Karpas-422 (cell line): ENCODE measurements at regions not wholly inside any gene's neighbourhood (a gene's known extent, or its start where the extent isn't known, plus 50 kb on each side); places are given as distances from the start of the nearest gene placed in this dataset.

Experiments used
- DNase-seq: peaks from one replicate; pipeline ENCODE4 v3.0.0-alpha.2; 2015
- H2AFZ ChIP-seq: fragments of 200-600 bp; sonication (generic); 2 replicates; pipeline ENCODE4 v1.6.1; 2014; ENCODE audit warnings: antibody characterized with exemption, low read length, mixed read lengths
- H3K27ac ChIP-seq: fragments of 200-600 bp; sonication (generic); 2 replicates; pipeline ENCODE4 v1.5.1; 2014; ENCODE audit warnings: mild to moderate bottlenecking, low read length, moderate library complexity
- H3K27me3 ChIP-seq: fragments of 200-600 bp; sonication (generic); 2 replicates; pipeline ENCODE4 v1.6.1; 2014; ENCODE audit warnings: low read length, mixed read lengths
- H3K36me3 ChIP-seq: fragments of 200-600 bp; sonication (generic); 2 replicates; pipeline ENCODE4 v1.6.1; 2014; ENCODE audit warnings: low read length, mixed read lengths; ENCODE audit not compliant: insufficient read depth
- H3K4me1 ChIP-seq: fragments of 200-600 bp; sonication (generic); 2 replicates; pipeline ENCODE4 v1.6.1; 2014; ENCODE audit warnings: mild to moderate bottlenecking, low read length, mixed read lengths
- H3K4me2 ChIP-seq: fragments of 200-600 bp; sonication (generic); 2 replicates; pipeline ENCODE4 v1.6.1; 2014; ENCODE audit warnings: low read length, low read depth, mild to moderate bottlenecking; ENCODE audit not compliant: poor library complexity, severe bottlenecking
- H3K4me3 ChIP-seq: fragments of 200-600 bp; sonication (generic); 2 replicates; pipeline ENCODE4 v1.5.1; 2014; ENCODE audit warnings: mild to moderate bottlenecking, antibody characterized with exemption, low read length, mixed read lengths
- H3K79me2 ChIP-seq: fragments of 200-600 bp; sonication (generic); 2 replicates; pipeline ENCODE4 v1.6.1; 2014; ENCODE audit warnings: mild to moderate bottlenecking, low read length, mixed read lengths
- H3K9ac ChIP-seq: fragments of 200-600 bp; sonication (generic); 2 replicates; pipeline ENCODE4 v1.6.0; 2014; ENCODE audit warnings: low read length
- H3K9me2 ChIP-seq: fragments of 200-600 bp; sonication (generic), shearing (Covaris generic); replicated peaks from 2 replicates; pipeline ENCODE4 v1.6.0; 2014; ENCODE audit warnings: mild to moderate bottlenecking, low read length, moderate library complexity; ENCODE audit not compliant: insufficient read depth
- H3K9me3 ChIP-seq: fragments of 300-700, 200-600 bp; sonication (generic); 2 replicates; pipeline ENCODE4 v1.6.1; 2014; ENCODE audit warnings: low read length, mixed read lengths
- H4K20me1 ChIP-seq: fragments of 200-600 bp; sonication (generic); 2 replicates; pipeline ENCODE4 v1.6.1; 2014; ENCODE audit warnings: mild to moderate bottlenecking, antibody characterized with exemption, low read length, low read depth; ENCODE audit not compliant: insufficient read depth

DNA sequence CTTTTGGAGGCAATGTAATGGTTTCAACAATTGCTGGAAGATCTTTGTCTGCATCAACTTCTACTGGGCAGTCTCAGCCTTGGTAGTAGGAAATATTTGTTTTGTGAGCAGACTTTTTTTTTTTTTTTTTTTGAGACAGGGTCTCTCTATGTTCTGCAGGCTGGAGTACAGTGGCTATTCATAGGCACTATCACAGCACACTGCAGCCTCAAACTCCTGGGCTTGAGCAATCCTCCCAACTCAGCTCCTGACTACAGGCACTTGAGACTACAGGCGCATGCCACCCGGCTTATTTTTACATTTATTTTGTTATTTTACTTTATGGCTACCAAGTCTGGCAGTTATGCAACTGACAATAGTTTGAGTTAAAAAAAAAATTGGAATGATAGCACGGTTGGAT, 187.3 kb downstream of the SNX18 start:
- H3K27me3 ChIP-seq: no peaks in the 10 kb centered on the region
- H3K27ac ChIP-seq: no peak overlapping the region
- no peaks in the 10 kb centered on the region for H3K36me3 ChIP-seq
- no peak overlapping the region for H3K9ac ChIP-seq
- no peak overlapping the region for H3K4me3 ChIP-seq
- H3K9me3 ChIP-seq: no peaks in the 10 kb centered on the region
- H3K79me2 ChIP-seq: no peaks in the 10 kb centered on the region
- H3K4me1 ChIP-seq: no peaks in the 10 kb centered on the region
- H4K20me1 ChIP-seq: no peaks in the 10 kb centered on the region
- H3K4me2 ChIP-seq: no peak overlapping the region
- H3K9me2 ChIP-seq: no peaks in the 10 kb centered on the region
- DNase-seq: no peak
- H2AFZ ChIP-seq: no peak overlapping the region

DNA sequence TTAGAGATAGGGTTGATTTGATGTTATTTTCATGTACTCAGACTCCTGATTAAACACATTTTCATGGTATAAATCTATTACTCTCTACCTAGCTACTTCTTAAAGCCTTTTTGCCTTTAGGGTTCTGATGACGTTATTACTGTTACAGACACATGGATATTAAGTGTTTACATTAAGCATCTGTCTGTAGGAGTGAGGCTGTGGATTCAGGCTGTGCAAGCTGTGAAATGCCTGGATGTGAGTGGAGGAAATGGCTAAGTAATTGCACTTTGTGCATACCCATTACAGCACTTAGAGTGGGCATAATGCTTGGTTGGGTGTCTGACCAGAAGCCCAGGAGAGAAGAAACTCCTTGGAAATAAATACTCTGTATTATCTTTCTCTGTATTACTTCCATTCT, 186.8 kb downstream of the SNX18 start:
- Histone ChIP-seq H3K9me2 (no peaks in the 10 kb centered on the region), H3K9ac (no peak overlapping the region), H3K4me2 (no peak overlapping the region), H3K9me3 (no peaks in the 10 kb centered on the region), H3K36me3 (no peaks in the 10 kb centered on the region), H4K20me1 (no peaks in the 10 kb centered on the region), H3K27ac (no peak overlapping the region), H3K79me2 (no peaks in the 10 kb centered on the region), H3K4me1 (no peaks in the 10 kb centered on the region), H3K27me3 (no peaks in the 10 kb centered on the region), H2AFZ (no peak overlapping the region), H3K4me3 (no peak overlapping the region)
- no peak for DNase-seq

DNA sequence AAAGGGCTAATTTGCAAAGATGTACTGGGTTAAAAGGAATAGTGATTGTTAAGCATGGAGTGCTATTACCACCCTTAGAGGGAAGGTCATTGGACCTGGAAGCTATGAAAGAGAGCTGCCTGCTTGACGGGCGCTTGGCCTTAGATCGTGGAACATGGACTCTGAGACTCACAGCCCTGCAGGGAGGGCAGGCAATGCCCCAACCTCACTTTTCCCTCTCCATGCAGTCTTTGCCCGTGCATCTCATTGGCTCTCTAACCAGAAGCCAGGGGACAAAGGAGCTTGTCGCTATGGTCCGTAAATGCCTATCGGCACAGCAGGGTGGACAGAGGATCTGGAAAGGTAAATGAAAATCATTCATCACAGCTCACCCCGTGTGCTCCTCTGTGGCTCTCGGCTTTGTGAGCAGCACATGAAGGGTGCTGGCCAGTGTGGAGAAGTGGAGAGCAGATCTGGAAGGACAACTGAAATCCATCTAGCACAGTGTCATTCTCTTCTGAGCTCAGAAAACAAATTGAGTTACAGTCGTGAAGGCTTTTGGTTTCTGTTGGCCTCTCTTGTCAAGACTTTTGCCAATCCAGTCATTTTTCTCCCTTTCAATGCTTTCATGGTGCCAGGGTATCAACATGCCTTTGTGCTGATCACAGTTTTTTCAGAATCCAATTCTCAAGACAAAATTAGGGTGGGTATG, 186.2 kb downstream of the SNX18 start:
- Histone ChIP-seq H3K4me2 (no peak overlapping the region), H3K27ac (no peak overlapping the region), H3K9ac (no peak overlapping the region), H3K79me2 (no peaks in the 10 kb centered on the region), H3K4me3 (no peak overlapping the region), H3K4me1 (no peaks in the 10 kb centered on the region), H3K9me2 (no peaks in the 10 kb centered on the region), H3K27me3 (no peaks in the 10 kb centered on the region), H2AFZ (no peak overlapping the region), H3K36me3 (no peaks in the 10 kb centered on the region), H3K9me3 (no peaks in the 10 kb centered on the region), H4K20me1 (no peaks in the 10 kb centered on the region)
- DNase-seq: no peak

DNA sequence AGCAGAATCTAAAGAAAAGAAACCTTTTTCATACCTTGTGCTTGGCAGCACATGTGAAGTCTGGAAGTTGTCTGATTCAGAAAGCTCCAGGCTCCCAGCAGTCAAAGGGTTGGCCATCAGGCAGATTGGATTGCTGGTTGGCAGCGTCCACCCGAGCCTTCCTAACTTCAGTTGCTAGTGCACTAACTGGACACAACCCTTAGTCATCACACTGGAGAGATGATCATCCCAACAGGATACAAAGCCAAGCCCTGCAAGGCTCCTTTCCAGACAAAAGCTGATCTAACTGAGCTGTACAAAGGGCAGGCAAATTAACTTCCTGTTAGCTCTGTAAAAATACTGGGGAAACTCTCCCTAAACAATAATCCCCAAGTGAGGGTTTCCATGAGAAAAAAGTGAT, 185.6 kb downstream of the SNX18 start:
- Histone ChIP-seq H3K4me2 (no peak overlapping the region), H4K20me1 (no peaks in the 10 kb centered on the region), H3K27ac (no peak overlapping the region), H3K4me3 (no peak overlapping the region), H3K79me2 (no peaks in the 10 kb centered on the region), H3K36me3 (no peaks in the 10 kb centered on the region), H3K4me1 (no peaks in the 10 kb centered on the region), H3K9ac (no peak overlapping the region), H2AFZ (no peak overlapping the region), H3K27me3 (no peaks in the 10 kb centered on the region), H3K9me3 (no peaks in the 10 kb centered on the region), H3K9me2 (no peaks in the 10 kb centered on the region)
- no peak for DNase-seq

DNA sequence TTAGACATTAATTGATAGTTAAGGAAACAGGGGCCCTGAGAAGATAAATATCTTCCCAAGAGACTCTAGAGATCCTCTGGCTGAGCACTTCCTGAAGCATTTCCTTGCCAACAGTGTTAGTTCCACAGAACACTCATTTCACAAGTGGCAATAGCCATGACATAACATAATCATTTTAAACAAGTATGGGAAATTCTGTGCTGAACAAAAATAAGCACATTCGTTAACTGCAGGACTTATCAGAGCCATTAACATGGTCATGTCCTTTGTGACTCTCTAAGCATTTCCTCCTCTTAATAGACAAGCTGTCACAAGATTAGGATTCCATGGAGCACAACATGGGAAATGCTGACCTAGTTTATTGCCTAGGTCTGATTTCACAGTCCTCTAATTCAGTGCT, 184.9 kb downstream of the SNX18 start:
- Histone ChIP-seq H3K27me3 (no peaks in the 10 kb centered on the region), H3K27ac (no peak overlapping the region), H4K20me1 (no peaks in the 10 kb centered on the region), H3K36me3 (no peaks in the 10 kb centered on the region), H3K4me3 (no peak overlapping the region), H3K9ac (no peak overlapping the region), H3K4me2 (no peak overlapping the region), H3K9me3 (no peaks in the 10 kb centered on the region), H2AFZ (no peak overlapping the region), H3K79me2 (no peaks in the 10 kb centered on the region), H3K4me1 (no peaks in the 10 kb centered on the region), H3K9me2 (no peaks in the 10 kb centered on the region)
- no peak for DNase-seq

DNA sequence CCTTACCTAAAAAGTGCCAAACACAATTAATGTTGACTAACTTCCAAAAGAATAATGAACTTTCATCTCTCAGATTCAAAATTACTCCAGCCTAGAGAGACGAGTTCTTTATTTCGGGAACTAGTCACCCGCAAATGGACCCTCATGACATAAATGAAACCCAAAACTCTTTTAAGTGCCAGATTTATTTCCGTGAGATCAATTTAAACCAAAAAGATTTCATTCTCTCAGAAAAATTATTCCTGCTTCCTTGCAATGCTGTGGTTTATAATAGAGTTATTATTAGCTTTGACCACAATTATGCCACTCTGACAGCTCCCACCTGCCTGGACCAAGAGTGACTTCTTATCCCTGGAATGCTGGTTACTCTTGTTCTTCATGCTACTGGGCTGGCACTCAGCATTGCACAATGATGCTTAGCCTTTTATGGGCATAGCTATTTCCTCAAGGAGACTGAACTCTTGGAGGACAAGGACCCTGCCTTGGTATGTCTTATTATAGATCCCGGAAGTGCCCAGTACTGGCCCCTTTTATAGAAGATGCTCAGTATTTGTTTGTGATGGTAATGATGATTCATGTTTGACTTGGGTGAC, 183.5 kb downstream of the SNX18 start:
- Histone ChIP-seq H4K20me1 (no peaks in the 10 kb centered on the region), H3K27me3 (no peaks in the 10 kb centered on the region), H3K27ac (no peak overlapping the region), H3K79me2 (no peaks in the 10 kb centered on the region), H3K4me1 (no peaks in the 10 kb centered on the region), H3K9ac (no peak overlapping the region), H3K4me2 (no peak overlapping the region), H3K9me3 (no peaks in the 10 kb centered on the region), H3K4me3 (no peak overlapping the region), H3K36me3 (no peaks in the 10 kb centered on the region), H2AFZ (no peak overlapping the region), H3K9me2 (no peaks in the 10 kb centered on the region)
- no peak for DNase-seq

DNA sequence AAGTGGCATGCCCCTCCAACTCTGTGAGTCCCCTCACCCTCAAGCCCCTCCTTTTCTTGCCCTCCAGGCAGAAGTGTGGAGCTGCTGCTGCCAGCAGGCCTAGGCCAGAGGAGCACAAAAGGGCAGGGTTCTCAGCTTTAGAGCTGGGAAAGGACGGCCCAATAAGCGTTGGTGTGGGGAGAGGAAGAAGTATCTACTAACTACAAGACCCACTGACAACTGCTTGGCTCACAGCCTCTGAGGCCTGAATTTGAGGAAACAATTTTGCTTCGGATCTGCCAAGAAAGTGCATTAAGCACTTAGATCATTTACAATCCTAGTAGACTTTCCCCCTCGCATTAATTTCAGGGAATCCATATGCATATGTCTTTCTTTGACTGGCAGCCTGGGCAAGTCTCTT, 179.4 kb downstream of the SNX18 start:
- no peak overlapping the region for H3K4me3 ChIP-seq
- H2AFZ ChIP-seq: no peak overlapping the region
- no peaks in the 10 kb centered on the region for H3K36me3 ChIP-seq
- DNase-seq: no peak
- no peak overlapping the region for H3K27ac ChIP-seq
- no peaks in the 10 kb centered on the region for H3K4me1 ChIP-seq
- no peaks in the 10 kb centered on the region for H4K20me1 ChIP-seq
- H3K9ac ChIP-seq: no peak overlapping the region
- no peaks in the 10 kb centered on the region for H3K9me2 ChIP-seq
- no peaks in the 10 kb centered on the region for H3K79me2 ChIP-seq
- H3K4me2 ChIP-seq: no peak overlapping the region
- H3K9me3 ChIP-seq: no peaks in the 10 kb centered on the region
- no peaks in the 10 kb centered on the region for H3K27me3 ChIP-seq

DNA sequence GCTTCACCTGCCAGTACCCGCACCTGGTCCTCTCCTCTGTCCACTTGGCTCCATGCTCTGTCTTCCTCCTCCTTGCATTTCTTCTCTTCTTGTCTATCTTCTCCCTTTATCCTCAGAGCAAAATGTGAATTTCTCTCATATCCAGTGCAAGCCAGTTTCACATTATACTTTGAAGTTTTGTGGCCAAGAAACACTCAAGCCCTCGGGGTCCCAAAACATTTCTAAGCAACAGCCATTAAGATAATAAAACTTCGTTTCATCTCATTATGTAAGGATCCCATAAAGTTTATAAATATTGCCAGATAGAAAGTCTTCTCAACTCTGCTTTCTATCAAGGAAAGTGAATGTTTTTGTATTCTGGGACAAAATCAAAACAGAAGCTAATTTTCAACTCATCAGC, 178.8 kb downstream of the SNX18 start:
- Histone ChIP-seq H3K9ac (no peak overlapping the region), H3K4me2 (no peak overlapping the region), H2AFZ (no peak overlapping the region), H3K4me3 (no peak overlapping the region), H3K9me3 (no peaks in the 10 kb centered on the region), H3K9me2 (no peaks in the 10 kb centered on the region), H3K79me2 (no peaks in the 10 kb centered on the region), H3K36me3 (no peaks in the 10 kb centered on the region), H3K4me1 (no peaks in the 10 kb centered on the region), H4K20me1 (no peaks in the 10 kb centered on the region), H3K27ac (no peak overlapping the region), H3K27me3 (no peaks in the 10 kb centered on the region)
- no peak for DNase-seq
